Esophagus (tissue), 2 donors: ENCODE measurements at regions not wholly inside any gene's neighbourhood (a gene's known extent, or its start where the extent isn't known, plus 50 kb on each side); places are given as distances from the start of the nearest gene placed in this dataset.

ENCODE experiments used
- H3K27ac ChIP-seq, 2 donors: one replicate each; pipeline ENCODE4 v1.5.1; 2013; ENCODE audit warnings: low read depth in 2 of 2, mild to moderate bottlenecking in 2 of 2, inconsistent platforms in 1 of 2, low read length in 1 of 2, moderate library complexity in 1 of 2
- H3K27me3 ChIP-seq, 2 donors: one replicate each; pipeline ENCODE4 v1.6.1; 2013; ENCODE audit warnings: low read length in 2 of 2, control low read depth in 1 of 2, mild to moderate bottlenecking in 1 of 2; ENCODE audit not compliant: insufficient read depth in 2 of 2, control insufficient read depth in 1 of 2
- H3K36me3 ChIP-seq, 2 donors: one replicate each; pipeline ENCODE4 v1.6.1; 2013; ENCODE audit warnings: low read length in 1 of 2; ENCODE audit not compliant: control insufficient read depth in 2 of 2, insufficient read depth in 2 of 2
- H3K4me1 ChIP-seq, 2 donors: one replicate each; pipeline ENCODE4 v1.6.1; 2013; ENCODE audit warnings: low read length in 1 of 2; ENCODE audit not compliant: control insufficient read depth in 2 of 2, insufficient read depth in 2 of 2
- H3K4me3 ChIP-seq, 2 donors: one replicate each; pipeline ENCODE4 v1.5.1; 2013; ENCODE audit warnings: low read length in 2 of 2, mild to moderate bottlenecking in 2 of 2, low read depth in 1 of 2, moderate library complexity in 1 of 2
- H3K9me3 ChIP-seq, 2 donors: one replicate each; pipeline ENCODE4 v1.6.1; 2013; ENCODE audit warnings: mild to moderate bottlenecking in 2 of 2, low read depth in 1 of 2, low read length in 1 of 2, moderate library complexity in 1 of 2; ENCODE audit not compliant: control insufficient read depth in 2 of 2, insufficient read depth in 1 of 2
- WGBS, 2 donors: extraction: QIAGEN DNeasy Blood & Tissue Kit; methylation state at CpG; one replicate each; pipeline ENCODE4 v1.1.7; 2013; 5-methylcytosine and 5-hydroxymethylcytosine counted together
- donor health status: healthy with polysubstance abuse.
- donor health status: Bipolar disorder and iron deficiency.

GRCh38 chrX:39809331-39809730, 288.4 kb downstream of the BCOR start:
- WGBS, 2 donors, result 72 to 78% methylated on average over 4 of the region's 4 CpGs
- peaks cover 0 to 2% of the 10 kb centered on the region in 2 donors for H3K9me3 ChIP-seq
- H3K4me1 ChIP-seq, result no peaks in the 10 kb centered on the region
- no peak overlapping the region for H3K4me3 ChIP-seq
- H3K27ac ChIP-seq, result no peak overlapping the region
- H3K27me3 ChIP-seq, result no peaks in the 10 kb centered on the region
- no peaks in the 10 kb centered on the region for H3K36me3 ChIP-seq

- Histone ChIP-seq H3K4me3 (no peak overlapping the region), H3K27me3 (no peaks in the 10 kb centered on the region), H3K4me1 (no peaks in the 10 kb centered on the region), H3K27ac (no peak overlapping the region), H3K36me3 (no peaks in the 10 kb centered on the region), H3K9me3 (no peaks in the 10 kb centered on the region)
- 79 to 90% methylated on average over 2 of the region's 2 CpGs for WGBS, 2 donors
Measured at GRCh38 chrX:39810901-39811300, 286.9 kb downstream of the BCOR start.

- Histone ChIP-seq H3K27ac (no peak overlapping the region), H3K4me1 (no peaks in the 10 kb centered on the region), H3K27me3 (no peaks in the 10 kb centered on the region), H3K4me3 (no peak overlapping the region), H3K9me3 (no peaks in the 10 kb centered on the region), H3K36me3 (no peaks in the 10 kb centered on the region)
- 82 to 88% methylated on average over 8 of the region's 8 CpGs for WGBS, 2 donors
Measured at GRCh38 chrX:39811376-39811775, 286.4 kb downstream of the BCOR start.

DNA sequence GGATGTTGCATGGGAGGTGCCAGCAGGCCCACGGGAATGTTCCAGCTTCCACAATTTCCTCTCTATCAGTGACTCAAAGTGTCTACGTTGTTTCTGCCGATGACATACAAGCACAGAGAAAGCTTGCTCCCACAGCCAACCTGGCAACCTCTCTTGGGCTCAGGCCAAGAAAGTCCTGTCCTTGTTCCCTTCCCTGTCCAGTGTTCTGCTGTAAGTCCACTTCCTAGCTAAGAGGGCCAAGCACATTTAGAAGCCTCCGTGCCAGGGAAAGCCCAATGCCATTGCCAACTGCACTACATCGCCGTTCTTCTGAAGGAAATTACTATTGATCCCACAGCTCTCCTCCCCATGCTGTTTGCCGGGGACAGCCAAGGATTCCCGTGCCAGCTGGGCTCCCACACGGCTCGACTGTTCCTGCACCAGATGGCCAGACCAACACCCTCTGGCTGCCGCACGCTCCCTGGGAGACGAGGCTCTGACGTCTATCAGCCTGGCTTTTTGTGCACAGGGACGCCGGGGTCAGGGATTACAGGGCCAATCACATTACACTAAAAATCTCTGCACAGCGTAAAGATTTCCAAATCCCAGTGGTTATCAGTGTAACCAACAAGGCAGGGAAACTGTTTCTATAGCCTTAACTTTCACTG, 284.0 kb downstream of the BCOR start:
- 43 to 52% methylated on average over 17 of the region's 17 CpGs for WGBS, 2 donors

DNA sequence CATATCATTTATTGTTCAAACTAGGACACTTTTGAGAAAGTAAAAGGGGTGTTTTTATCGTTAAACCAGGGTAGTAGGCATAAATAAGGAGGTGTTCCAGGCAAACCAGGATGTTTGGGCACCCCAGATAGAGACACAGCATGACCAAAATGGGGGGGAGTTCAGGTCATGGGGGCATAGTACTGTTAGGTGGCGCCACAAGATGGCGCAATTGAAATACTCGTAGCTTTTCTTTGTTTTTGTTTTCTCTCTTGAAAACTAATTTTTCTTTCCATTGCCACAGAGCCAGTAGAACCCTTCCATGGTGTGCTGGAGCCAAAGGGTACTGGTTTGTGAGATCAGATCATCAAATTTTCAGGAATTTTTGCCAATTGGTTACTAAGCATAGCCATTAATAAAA, 283.4 kb downstream of the BCOR start:
- Histone ChIP-seq H3K36me3 (no peaks in the 10 kb centered on the region), H3K27me3 (no peaks in the 10 kb centered on the region)
- 38 to 41% methylated on average over 4 of the region's 4 CpGs for WGBS, 2 donors

More for the DNA sequence above, 284.0 kb downstream of the BCOR start:
- H3K27ac ChIP-seq, result no peak overlapping the region
- H3K4me3 ChIP-seq, result no peak overlapping the region
- no peaks in the 10 kb centered on the region for H3K27me3 ChIP-seq
- H3K4me1 ChIP-seq, result no peaks in the 10 kb centered on the region
- no peaks in the 10 kb centered on the region for H3K9me3 ChIP-seq
- H3K36me3 ChIP-seq, result no peaks in the 10 kb centered on the region

DNA sequence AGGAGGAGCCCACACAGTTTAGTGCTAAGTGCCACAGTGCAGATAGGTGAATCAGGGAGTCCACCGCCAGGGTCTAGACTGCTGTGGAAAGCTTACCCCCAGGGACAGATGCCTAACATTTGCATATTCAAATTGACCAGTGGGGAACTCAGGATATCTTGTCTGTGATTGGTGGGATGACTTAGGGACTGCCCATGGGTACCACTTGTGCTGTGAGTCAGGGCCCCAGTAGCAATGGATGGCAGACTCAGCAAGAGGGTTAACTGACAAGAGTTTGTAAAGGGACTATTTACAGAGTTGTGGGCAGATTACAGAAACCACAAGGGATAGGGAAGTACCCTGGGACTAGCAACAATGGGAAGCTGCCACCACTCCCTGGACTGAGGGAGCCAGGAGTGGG, 282.1 kb downstream of the BCOR start:
- no peak overlapping the region for H3K4me3 ChIP-seq
- no peaks in the 10 kb centered on the region for H3K36me3 ChIP-seq
- H3K4me1 ChIP-seq, result no peaks in the 10 kb centered on the region
- no peak overlapping the region for H3K27ac ChIP-seq
- no peaks in the 10 kb centered on the region for H3K9me3 ChIP-seq
- H3K27me3 ChIP-seq, result no peaks in the 10 kb centered on the region
- WGBS, 2 donors, result 80 to 92% methylated on average over 1 of the region's 1 CpG

More for the DNA sequence above, 283.4 kb downstream of the BCOR start:
- Histone ChIP-seq H3K4me1 (no peaks in the 10 kb centered on the region), H3K4me3 (no peak overlapping the region), H3K9me3 (no peaks in the 10 kb centered on the region), H3K27ac (no peak overlapping the region)

GRCh38 chrX:39816871-39817731, 280.7 kb downstream of the BCOR start:
- Histone ChIP-seq H3K27me3 (no peaks in the 10 kb centered on the region), H3K27ac (no peak overlapping the region), H3K36me3 (no peaks in the 10 kb centered on the region), H3K9me3 (peaks cover 0 to 6% of the 10 kb centered on the region in 2 donors), H3K4me3 (no peak overlapping the region), H3K4me1 (no peaks in the 10 kb centered on the region)
- 41 to 50% methylated on average over 16 of the region's 16 CpGs for WGBS, 2 donors

- Histone ChIP-seq H3K36me3 (no peaks in the 10 kb centered on the region), H3K27ac (no peak overlapping the region), H3K27me3 (no peaks in the 10 kb centered on the region), H3K4me1 (no peaks in the 10 kb centered on the region), H3K4me3 (no peak overlapping the region), H3K9me3 (peaks cover 0 to 6% of the 10 kb centered on the region in 2 donors)
- 52 to 80% methylated on average over 12 of the region's 12 CpGs for WGBS, 2 donors
Measured at GRCh38 chrX:39817754-39818470, 279.8 kb downstream of the BCOR start.

DNA sequence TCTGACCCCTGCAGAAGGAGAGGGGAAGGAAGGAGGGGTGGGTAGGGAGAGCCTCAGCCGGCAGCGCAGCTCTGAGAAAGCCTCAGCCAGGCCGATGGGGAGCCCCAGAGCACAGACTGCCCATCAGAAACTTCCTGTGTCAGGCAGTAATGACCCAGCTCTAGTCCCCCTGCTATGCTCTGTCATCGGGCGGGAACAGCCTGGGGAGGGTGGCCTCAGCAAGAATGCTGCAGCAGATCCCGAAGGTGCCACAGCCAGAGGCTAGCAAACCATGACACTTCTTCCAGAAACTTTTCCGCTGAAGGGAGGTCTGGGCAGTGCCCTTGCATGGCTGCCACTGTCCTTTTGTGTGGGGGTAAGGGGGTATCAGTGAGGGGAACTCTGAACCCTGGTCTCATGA, 279.0 kb downstream of the BCOR start:
- Histone ChIP-seq H3K36me3 (no peaks in the 10 kb centered on the region), H3K4me1 (no peaks in the 10 kb centered on the region), H3K4me3 (no peak overlapping the region), H3K9me3 (peaks cover 2 to 6% of the 10 kb centered on the region in 2 donors), H3K27me3 (no peaks in the 10 kb centered on the region), H3K27ac (no peak overlapping the region)
- WGBS, 2 donors, result 67 to 83% methylated on average over 7 of the region's 7 CpGs
